ENCODE measurements at regions not wholly inside any gene's neighbourhood (a gene's known extent, or its start where the extent isn't known, plus 50 kb on each side); places are given as distances from the start of the nearest gene placed in this dataset.

- DNase-seq (ENCODE audit: low read depth in 1 of 2, low spot score in 1 of 2): no peak
- TF ChIP-seq CTCF (IDR thresholded peaks at IDR 0.05; ENCODE audit: insufficient read depth, low read length): no peak
- no peak for TF ChIP-seq GABPA (IDR thresholded peaks at IDR 0.05; ENCODE audit: low read depth)
- TF ChIP-seq POLR2AphosphoS5 (IDR thresholded peaks at IDR 0.05; ENCODE audit: low read depth): no peak
- TF ChIP-seq REST (IDR thresholded peaks at IDR 0.05; ENCODE audit: insufficient replicate concordance, low read depth): no peak
- TF ChIP-seq SPI1 (IDR thresholded peaks at IDR 0.05; ENCODE audit: borderline replicate concordance, low read depth): no peak
- Histone ChIP-seq H3K27ac (replicated peaks) (no peak overlapping the region), H3K4me3 (replicated peaks; ENCODE audit: insufficient read depth, low read length) (no peak overlapping the region), H3K27me3 (ENCODE audit: insufficient read depth, poor library complexity, severe bottlenecking) (no peaks in the 10 kb centered on the region)
Observed at GRCh38 chr4:42329421-42329820, 67.9 kb upstream of the SHISA3 start.

GRCh38 chr4:42330002-42330592 is 67.2 kb upstream of the SHISA3 start:
- no peak for DNase-seq (ENCODE audit: low read depth in 1 of 2, low spot score in 1 of 2)
- no peak for TF ChIP-seq GABPA (IDR thresholded peaks at IDR 0.05; ENCODE audit: low read depth)
- TF ChIP-seq POLR2AphosphoS5 (IDR thresholded peaks at IDR 0.05; ENCODE audit: low read depth): no peak
- no peak for TF ChIP-seq CTCF (IDR thresholded peaks at IDR 0.05; ENCODE audit: insufficient read depth, low read length)
- no peak for TF ChIP-seq SPI1 (IDR thresholded peaks at IDR 0.05; ENCODE audit: borderline replicate concordance, low read depth)
- TF ChIP-seq REST (IDR thresholded peaks at IDR 0.05; ENCODE audit: insufficient replicate concordance, low read depth): no peak
- no peak overlapping the region for H3K27ac ChIP-seq (replicated peaks)
- H3K4me3 ChIP-seq (replicated peaks; ENCODE audit: insufficient read depth, low read length): no peak overlapping the region
- H3K27me3 ChIP-seq (ENCODE audit: insufficient read depth, poor library complexity, severe bottlenecking): no peaks in the 10 kb centered on the region

- Histone ChIP-seq H3K27ac (replicated peaks) (no peak overlapping the region), H3K4me3 (replicated peaks; ENCODE audit: insufficient read depth, low read length) (no peak overlapping the region), H3K27me3 (ENCODE audit: insufficient read depth, poor library complexity, severe bottlenecking) (no peaks in the 10 kb centered on the region)
- no peak for DNase-seq (ENCODE audit: low read depth in 1 of 2, low spot score in 1 of 2)
- no peak for TF ChIP-seq GABPA (IDR thresholded peaks at IDR 0.05; ENCODE audit: low read depth)
- TF ChIP-seq SPI1 (IDR thresholded peaks at IDR 0.05; ENCODE audit: borderline replicate concordance, low read depth): no peak
- TF ChIP-seq POLR2AphosphoS5 (IDR thresholded peaks at IDR 0.05; ENCODE audit: low read depth): no peak
- no peak for TF ChIP-seq CTCF (IDR thresholded peaks at IDR 0.05; ENCODE audit: insufficient read depth, low read length)
- no peak for TF ChIP-seq REST (IDR thresholded peaks at IDR 0.05; ENCODE audit: insufficient replicate concordance, low read depth)
Observed at GRCh38 chr4:42331040-42331439, 66.2 kb upstream of the SHISA3 start.
